ENCODE measurements at regions not wholly inside any gene's neighbourhood (a gene's known extent, or its start where the extent isn't known, plus 50 kb on each side); places are given as distances from the start of the nearest gene placed in this dataset.

- Histone ChIP-seq H3K9me3 (ENCODE audit: insufficient read depth, low read depth, low read length) (no peaks in the 10 kb centered on the region), H3K4me2 (ENCODE audit: low read length) (no peak overlapping the region), H4K8ac (ENCODE audit: low read depth, low read length) (no peak overlapping the region), H2AFZ (ENCODE audit: insufficient read depth, low read length, poor library complexity) (no peak overlapping the region), H3K27ac (ENCODE audit: low read depth, low read length) (no peak overlapping the region), H2BK120ac (ENCODE audit: insufficient read depth, low read length, poor library complexity) (no peak overlapping the region), H2BK12ac (ENCODE audit: low read length) (no peak overlapping the region), H3K23ac (ENCODE audit: low read length) (no peak overlapping the region), H3K4ac (ENCODE audit: low read depth, low read length) (no peak overlapping the region), H3K4me1 (ENCODE audit: control insufficient read depth in 1 of 2, insufficient read depth in 2 of 2, low read length in 2 of 2) (peaks cover 0 to 3% of the 10 kb centered on the region in 2 experiments), H3K4me3 (ENCODE audit: low read depth, low read length) (no peak overlapping the region), H3K36me3 (ENCODE audit: control insufficient read depth in 1 of 2, insufficient read depth in 2 of 2, low read length in 2 of 2) (no peaks in the 10 kb centered on the region), H3K18ac (ENCODE audit: low read length) (no peak overlapping the region), H2BK5ac (ENCODE audit: low read depth, low read length, poor library complexity) (no peak overlapping the region), H3K9ac (ENCODE audit: low read length) (no peak overlapping the region), H3K79me2 (ENCODE audit: control insufficient read depth, insufficient read depth, low read length, poor library complexity) (no peaks in the 10 kb centered on the region), H4K12ac (ENCODE audit: low read depth, low read length) (no peak overlapping the region), H2AK5ac (ENCODE audit: low read length) (no peak overlapping the region), H3K14ac (ENCODE audit: low read length) (no peak overlapping the region), H3K27me3 (ENCODE audit: insufficient read depth, low read length) (no peaks in the 10 kb centered on the region), H4K91ac (ENCODE audit: low read depth, low read length) (no peak overlapping the region), H3K79me1 (ENCODE audit: low read length) (no peaks in the 10 kb centered on the region)
- no CpG with 5 or more reads among the region's 4 CpGs for WGBS (ENCODE audit: extremely low coverage, insufficient coverage, insufficient read length)
- no peak for DNase-seq
Observed at GRCh38 chr21:16910435-16911165, 602.2 kb upstream of the CXADR start.

DNA sequence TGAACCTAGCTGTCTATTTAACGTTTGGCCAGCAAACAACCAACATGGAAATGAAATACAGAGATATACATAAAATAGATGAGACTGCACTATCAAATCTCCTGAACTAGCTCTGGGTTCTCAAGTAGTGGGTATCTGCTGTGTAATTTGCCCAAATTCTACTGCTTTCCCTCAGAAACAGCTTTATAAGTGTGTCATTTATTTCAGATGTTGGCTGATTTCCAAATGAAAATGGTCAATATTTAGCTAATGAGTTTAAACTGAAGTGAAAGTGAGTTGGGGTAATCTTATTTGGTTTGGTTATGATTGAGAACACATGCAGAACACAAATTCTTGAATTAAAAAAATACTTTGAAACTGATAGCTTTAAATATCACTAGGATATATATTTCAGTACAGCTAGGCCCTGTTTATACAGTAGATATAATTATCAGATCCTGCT, 601.7 kb upstream of the CXADR start:
- Histone ChIP-seq H3K9me3 (ENCODE audit: insufficient read depth, low read depth, low read length) (no peaks in the 10 kb centered on the region), H4K91ac (ENCODE audit: low read depth, low read length) (no peak overlapping the region), H3K4me3 (ENCODE audit: low read depth, low read length) (no peak overlapping the region), H3K18ac (ENCODE audit: low read length) (no peak overlapping the region), H3K27me3 (ENCODE audit: insufficient read depth, low read length) (no peaks in the 10 kb centered on the region), H3K4me2 (ENCODE audit: low read length) (no peak overlapping the region), H3K4ac (ENCODE audit: low read depth, low read length) (no peak overlapping the region), H3K36me3 (ENCODE audit: control insufficient read depth in 1 of 2, insufficient read depth in 2 of 2, low read length in 2 of 2) (no peaks in the 10 kb centered on the region), H4K8ac (ENCODE audit: low read depth, low read length) (no peak overlapping the region), H3K9ac (ENCODE audit: low read length) (no peak overlapping the region), H3K79me2 (ENCODE audit: control insufficient read depth, insufficient read depth, low read length, poor library complexity) (no peaks in the 10 kb centered on the region), H3K4me1 (ENCODE audit: control insufficient read depth in 1 of 2, insufficient read depth in 2 of 2, low read length in 2 of 2) (peaks cover 0 to 3% of the 10 kb centered on the region in 2 experiments), H3K14ac (ENCODE audit: low read length) (no peak overlapping the region), H3K27ac (ENCODE audit: low read depth, low read length) (no peak overlapping the region), H4K12ac (ENCODE audit: low read depth, low read length) (no peak overlapping the region), H3K79me1 (ENCODE audit: low read length) (no peaks in the 10 kb centered on the region), H2BK120ac (ENCODE audit: insufficient read depth, low read length, poor library complexity) (no peak overlapping the region), H2BK5ac (ENCODE audit: low read depth, low read length, poor library complexity) (no peak overlapping the region), H2AK5ac (ENCODE audit: low read length) (no peak overlapping the region), H3K23ac (ENCODE audit: low read length) (no peak overlapping the region), H2BK12ac (ENCODE audit: low read length) (no peak overlapping the region), H2AFZ (ENCODE audit: insufficient read depth, low read length, poor library complexity) (no peak overlapping the region)
- WGBS (ENCODE audit: extremely low coverage, insufficient coverage, insufficient read length): no CpG with 5 or more reads among the region's 1 CpG
- DNase-seq: no peak

- Histone ChIP-seq H2BK12ac (ENCODE audit: low read length) (no peak overlapping the region), H3K79me2 (ENCODE audit: control insufficient read depth, insufficient read depth, low read length, poor library complexity) (no peaks in the 10 kb centered on the region), H3K36me3 (ENCODE audit: control insufficient read depth in 1 of 2, insufficient read depth in 2 of 2, low read length in 2 of 2) (no peaks in the 10 kb centered on the region), H3K27me3 (ENCODE audit: insufficient read depth, low read length) (no peaks in the 10 kb centered on the region), H4K12ac (ENCODE audit: low read depth, low read length) (no peak overlapping the region), H2BK120ac (ENCODE audit: insufficient read depth, low read length, poor library complexity) (no peak overlapping the region), H3K14ac (ENCODE audit: low read length) (no peak overlapping the region), H3K9ac (ENCODE audit: low read length) (no peak overlapping the region), H3K4me1 (ENCODE audit: control insufficient read depth in 1 of 2, insufficient read depth in 2 of 2, low read length in 2 of 2) (peaks cover 0 to 3% of the 10 kb centered on the region in 2 experiments), H3K23ac (ENCODE audit: low read length) (no peak overlapping the region), H3K4me2 (ENCODE audit: low read length) (no peak overlapping the region), H4K91ac (ENCODE audit: low read depth, low read length) (no peak overlapping the region), H2BK5ac (ENCODE audit: low read depth, low read length, poor library complexity) (no peak overlapping the region), H3K4ac (ENCODE audit: low read depth, low read length) (no peak overlapping the region), H3K9me3 (ENCODE audit: insufficient read depth, low read depth, low read length) (no peaks in the 10 kb centered on the region), H3K79me1 (ENCODE audit: low read length) (no peaks in the 10 kb centered on the region), H2AFZ (ENCODE audit: insufficient read depth, low read length, poor library complexity) (no peak overlapping the region), H2AK5ac (ENCODE audit: low read length) (no peak overlapping the region), H3K4me3 (ENCODE audit: low read depth, low read length) (no peak overlapping the region), H4K8ac (ENCODE audit: low read depth, low read length) (no peak overlapping the region), H3K27ac (ENCODE audit: low read depth, low read length) (no peak overlapping the region), H3K18ac (ENCODE audit: low read length) (no peak overlapping the region)
- peak in 1 of 2 donors; percentile 3 for DNase-seq
- no CpG with 5 or more reads among the region's 2 CpGs for WGBS (ENCODE audit: extremely low coverage, insufficient coverage, insufficient read length)
Observed at GRCh38 chr21:16912075-16912474, 600.8 kb upstream of the CXADR start.

DNA sequence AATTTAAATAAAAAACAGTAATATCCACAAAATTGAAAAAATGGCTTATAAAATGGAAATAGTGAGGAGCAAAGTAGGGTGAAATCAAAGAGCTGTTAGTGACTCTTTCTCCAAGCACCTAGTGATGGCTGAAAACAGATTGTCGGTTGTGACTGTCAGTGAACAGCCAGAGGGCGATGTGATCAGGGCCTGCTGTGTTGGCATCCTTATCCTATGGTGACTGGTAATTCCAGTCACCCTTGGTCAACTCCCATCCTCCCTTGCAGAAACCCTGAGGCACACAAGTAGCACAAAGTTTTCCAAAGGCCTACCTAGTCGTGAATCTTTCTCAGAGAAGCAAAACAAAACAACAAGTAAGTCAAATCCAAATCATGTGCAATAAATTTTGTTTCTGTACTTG, 599.8 kb upstream of the CXADR start:
- no peak overlapping the region for H2BK12ac ChIP-seq (ENCODE audit: low read length)
- H3K79me2 ChIP-seq (ENCODE audit: control insufficient read depth, insufficient read depth, low read length, poor library complexity): no peaks in the 10 kb centered on the region
- H4K8ac ChIP-seq (ENCODE audit: low read depth, low read length): no peak overlapping the region
- H3K4me2 ChIP-seq (ENCODE audit: low read length): no peak overlapping the region
- H4K91ac ChIP-seq (ENCODE audit: low read depth, low read length): no peak overlapping the region
- H2BK120ac ChIP-seq (ENCODE audit: insufficient read depth, low read length, poor library complexity): no peak overlapping the region
- no peak overlapping the region for H3K27ac ChIP-seq (ENCODE audit: low read depth, low read length)
- H3K9ac ChIP-seq (ENCODE audit: low read length): no peak overlapping the region
- H3K27me3 ChIP-seq (ENCODE audit: insufficient read depth, low read length): no peaks in the 10 kb centered on the region
- no peaks in the 10 kb centered on the region for H3K36me3 ChIP-seq (ENCODE audit: control insufficient read depth in 1 of 2, insufficient read depth in 2 of 2, low read length in 2 of 2)
- H3K9me3 ChIP-seq (ENCODE audit: insufficient read depth, low read depth, low read length): no peaks in the 10 kb centered on the region
- H3K4me1 ChIP-seq (ENCODE audit: control insufficient read depth in 1 of 2, insufficient read depth in 2 of 2, low read length in 2 of 2): peaks cover 0 to 3% of the 10 kb centered on the region in 2 experiments
- no peak overlapping the region for H3K23ac ChIP-seq (ENCODE audit: low read length)
- H3K4me3 ChIP-seq (ENCODE audit: low read depth, low read length): no peak overlapping the region
- WGBS (ENCODE audit: extremely low coverage, insufficient coverage, insufficient read length): no CpG with 5 or more reads among the region's 3 CpGs
- H3K4ac ChIP-seq (ENCODE audit: low read depth, low read length): no peak overlapping the region
- DNase-seq: no peak
- no peak overlapping the region for H2AK5ac ChIP-seq (ENCODE audit: low read length)
- no peak overlapping the region for H3K18ac ChIP-seq (ENCODE audit: low read length)
- no peak overlapping the region for H2BK5ac ChIP-seq (ENCODE audit: low read depth, low read length, poor library complexity)
- H4K12ac ChIP-seq (ENCODE audit: low read depth, low read length): no peak overlapping the region
- no peak overlapping the region for H3K14ac ChIP-seq (ENCODE audit: low read length)
- H3K79me1 ChIP-seq (ENCODE audit: low read length): no peaks in the 10 kb centered on the region
- H2AFZ ChIP-seq (ENCODE audit: insufficient read depth, low read length, poor library complexity): no peak overlapping the region
